ENCODE measurements at regions not wholly inside any gene's neighbourhood (a gene's known extent, or its start where the extent isn't known, plus 50 kb on each side); places are given as distances from the start of the nearest gene placed in this dataset.
"Not testable (repeated sequence)": the region's sequence is repeated elsewhere in the genome, so short reads cannot be mapped to it uniquely, and the experiment has no call there.

GRCh38 chr7:159212226-159212625 is 67.6 kb upstream of the VIPR2 start:
- peaks cover 0 to 5% (median 4%) of the 10 kb centered on the region in 5 donors for H3K27me3 ChIP-seq (ENCODE audit: control insufficient read depth in 5 of 5, insufficient read depth in 4 of 5, low read length in 5 of 5)
- H3K27ac ChIP-seq (ENCODE audit: low read depth, low read length) = no peak overlapping the region
- H3K9me3 ChIP-seq (ENCODE audit: control insufficient read depth in 5 of 5, low read length in 5 of 5) = no peaks in the 10 kb centered on the region
- no peak overlapping the region for H3K9ac ChIP-seq (ENCODE audit: low read length in 5 of 5)
- H3K36me3 ChIP-seq (ENCODE audit: control insufficient read depth in 5 of 5, insufficient read depth in 5 of 5, low read length in 5 of 5) = no peaks in the 10 kb centered on the region
- no peak overlapping the region for H3K4me3 ChIP-seq (ENCODE audit: low read depth in 1 of 5, low read length in 5 of 5)
- H3K4me1 ChIP-seq (ENCODE audit: control insufficient read depth in 5 of 5, insufficient read depth in 5 of 5, low read length in 5 of 5) = peaks cover 0 to 6% (median 0%) of the 10 kb centered on the region in 5 donors

- peaks cover 0 to 6% (median 0%) of the 10 kb centered on the region in 5 donors for H3K4me1 ChIP-seq (ENCODE audit: control insufficient read depth in 5 of 5, insufficient read depth in 5 of 5, low read length in 5 of 5)
- H3K36me3 ChIP-seq (ENCODE audit: control insufficient read depth in 5 of 5, insufficient read depth in 5 of 5, low read length in 5 of 5) = no peaks in the 10 kb centered on the region
- no peak overlapping the region for H3K4me3 ChIP-seq (ENCODE audit: low read depth in 1 of 5, low read length in 5 of 5)
- H3K27ac ChIP-seq (ENCODE audit: low read depth, low read length) = no peak overlapping the region
- peaks cover 0 to 2% (median 2%) of the 10 kb centered on the region in 5 donors for H3K27me3 ChIP-seq (ENCODE audit: control insufficient read depth in 5 of 5, insufficient read depth in 4 of 5, low read length in 5 of 5)
- no peak overlapping the region for H3K9ac ChIP-seq (ENCODE audit: low read length in 5 of 5)
- no peaks in the 10 kb centered on the region for H3K9me3 ChIP-seq (ENCODE audit: control insufficient read depth in 5 of 5, low read length in 5 of 5)
Observed at GRCh38 chr7:159211540-159212182, 67.0 kb upstream of the VIPR2 start.

- no peaks in the 10 kb centered on the region for H3K9me3 ChIP-seq (ENCODE audit: control insufficient read depth in 5 of 5, low read length in 5 of 5)
- H3K27ac ChIP-seq (ENCODE audit: low read depth, low read length) = no peak overlapping the region
- no peaks in the 10 kb centered on the region for H3K36me3 ChIP-seq (ENCODE audit: control insufficient read depth in 5 of 5, insufficient read depth in 5 of 5, low read length in 5 of 5)
- peaks cover 0 to 6% (median 0%) of the 10 kb centered on the region in 5 donors for H3K4me1 ChIP-seq (ENCODE audit: control insufficient read depth in 5 of 5, insufficient read depth in 5 of 5, low read length in 5 of 5)
- no peak overlapping the region for H3K4me3 ChIP-seq (ENCODE audit: low read depth in 1 of 5, low read length in 5 of 5)
- peaks cover 0 to 2% (median 0%) of the 10 kb centered on the region in 5 donors for H3K27me3 ChIP-seq (ENCODE audit: control insufficient read depth in 5 of 5, insufficient read depth in 4 of 5, low read length in 5 of 5)
- no peak overlapping the region for H3K9ac ChIP-seq (ENCODE audit: low read length in 5 of 5)
Observed at GRCh38 chr7:159210581-159211235, 66.0 kb upstream of the VIPR2 start.

- Histone ChIP-seq H3K9me3 (ENCODE audit: control insufficient read depth in 5 of 5, low read length in 5 of 5) (no peaks in the 10 kb centered on the region), H3K36me3 (ENCODE audit: control insufficient read depth in 5 of 5, insufficient read depth in 5 of 5, low read length in 5 of 5) (no peaks in the 10 kb centered on the region), H3K27me3 (ENCODE audit: control insufficient read depth in 5 of 5, insufficient read depth in 4 of 5, low read length in 5 of 5) (peaks cover 0 to 4% (median 2%) of the 10 kb centered on the region in 5 donors), H3K4me1 (ENCODE audit: control insufficient read depth in 5 of 5, insufficient read depth in 5 of 5, low read length in 5 of 5) (peaks cover 0 to 6% (median 0%) of the 10 kb centered on the region in 5 donors), H3K27ac (ENCODE audit: low read depth, low read length) (no peak overlapping the region), H3K9ac (ENCODE audit: low read length in 5 of 5) (no peak overlapping the region), H3K4me3 (ENCODE audit: low read depth in 1 of 5, low read length in 5 of 5) (no peak overlapping the region)
Observed at GRCh38 chr7:159209429-159209828, 64.8 kb upstream of the VIPR2 start.

GRCh38 chr7:159207951-159208350 is 63.3 kb upstream of the VIPR2 start:
- Histone ChIP-seq H3K4me3 (ENCODE audit: low read depth in 1 of 5, low read length in 5 of 5) (no peak overlapping the region), H3K9me3 (ENCODE audit: control insufficient read depth in 5 of 5, low read length in 5 of 5) (no peaks in the 10 kb centered on the region), H3K36me3 (ENCODE audit: control insufficient read depth in 5 of 5, insufficient read depth in 5 of 5, low read length in 5 of 5) (no peaks in the 10 kb centered on the region), H3K27me3 (ENCODE audit: control insufficient read depth in 5 of 5, insufficient read depth in 4 of 5, low read length in 5 of 5) (peaks cover 0 to 4% (median 2%) of the 10 kb centered on the region in 5 donors), H3K9ac (ENCODE audit: low read length in 5 of 5) (no peak overlapping the region), H3K27ac (ENCODE audit: low read depth, low read length) (no peak overlapping the region), H3K4me1 (ENCODE audit: control insufficient read depth in 5 of 5, insufficient read depth in 5 of 5, low read length in 5 of 5) (peaks cover 0 to 6% (median 0%) of the 10 kb centered on the region in 5 donors)

- Histone ChIP-seq H3K27ac (ENCODE audit: low read depth, low read length) (no peak overlapping the region), H3K27me3 (ENCODE audit: control insufficient read depth in 5 of 5, insufficient read depth in 4 of 5, low read length in 5 of 5) (peaks cover 0 to 4% (median 2%) of the 10 kb centered on the region in 5 donors), H3K9ac (ENCODE audit: low read length in 5 of 5) (no peak overlapping the region), H3K36me3 (ENCODE audit: control insufficient read depth in 5 of 5, insufficient read depth in 5 of 5, low read length in 5 of 5) (no peaks in the 10 kb centered on the region), H3K9me3 (ENCODE audit: control insufficient read depth in 5 of 5, low read length in 5 of 5) (no peaks in the 10 kb centered on the region), H3K4me3 (ENCODE audit: low read depth in 1 of 5, low read length in 5 of 5) (no peak overlapping the region), H3K4me1 (ENCODE audit: control insufficient read depth in 5 of 5, insufficient read depth in 5 of 5, low read length in 5 of 5) (peaks cover 0 to 6% (median 0%) of the 10 kb centered on the region in 5 donors)
Observed at GRCh38 chr7:159207393-159207792, 62.7 kb upstream of the VIPR2 start.

- Histone ChIP-seq H3K27ac (ENCODE audit: low read depth, low read length) (no peak overlapping the region), H3K9ac (ENCODE audit: low read length in 5 of 5) (no peak overlapping the region), H3K27me3 (ENCODE audit: control insufficient read depth in 5 of 5, insufficient read depth in 4 of 5, low read length in 5 of 5) (peaks cover 0 to 4% (median 0%) of the 10 kb centered on the region in 5 donors), H3K4me1 (ENCODE audit: control insufficient read depth in 5 of 5, insufficient read depth in 5 of 5, low read length in 5 of 5) (no peaks in the 10 kb centered on the region), H3K9me3 (ENCODE audit: control insufficient read depth in 5 of 5, low read length in 5 of 5) (no peaks in the 10 kb centered on the region), H3K4me3 (ENCODE audit: low read depth in 1 of 5, low read length in 5 of 5) (no peak overlapping the region), H3K36me3 (ENCODE audit: control insufficient read depth in 5 of 5, insufficient read depth in 5 of 5, low read length in 5 of 5) (no peaks in the 10 kb centered on the region)
Observed at GRCh38 chr7:159205833-159206232, 61.2 kb upstream of the VIPR2 start.

- H3K36me3 ChIP-seq (ENCODE audit: control insufficient read depth in 5 of 5, insufficient read depth in 5 of 5, low read length in 5 of 5) = no peaks in the 10 kb centered on the region
- H3K27me3 ChIP-seq (ENCODE audit: control insufficient read depth in 5 of 5, insufficient read depth in 4 of 5, low read length in 5 of 5) = peaks cover 0 to 4% (median 0%) of the 10 kb centered on the region in 5 donors
- no peak overlapping the region for H3K4me3 ChIP-seq (ENCODE audit: low read depth in 1 of 5, low read length in 5 of 5)
- H3K9ac ChIP-seq (ENCODE audit: low read length in 5 of 5) = no peak overlapping the region
- H3K27ac ChIP-seq (ENCODE audit: low read depth, low read length) = no peak overlapping the region
- no peaks in the 10 kb centered on the region for H3K4me1 ChIP-seq (ENCODE audit: control insufficient read depth in 5 of 5, insufficient read depth in 5 of 5, low read length in 5 of 5)
- no peaks in the 10 kb centered on the region for H3K9me3 ChIP-seq (ENCODE audit: control insufficient read depth in 5 of 5, low read length in 5 of 5)
Observed at GRCh38 chr7:159204664-159205063, 60.0 kb upstream of the VIPR2 start.

- H3K9ac ChIP-seq (ENCODE audit: low read length in 5 of 5); H3K36me3 ChIP-seq (ENCODE audit: control insufficient read depth in 5 of 5, insufficient read depth in 5 of 5, low read length in 5 of 5); H3K27ac ChIP-seq (ENCODE audit: low read depth, low read length); H3K9me3 ChIP-seq (ENCODE audit: control insufficient read depth in 5 of 5, low read length in 5 of 5); H3K4me1 ChIP-seq (ENCODE audit: control insufficient read depth in 5 of 5, insufficient read depth in 5 of 5, low read length in 5 of 5); H3K4me3 ChIP-seq (ENCODE audit: low read depth in 1 of 5, low read length in 5 of 5); H3K27me3 ChIP-seq (ENCODE audit: control insufficient read depth in 5 of 5, insufficient read depth in 4 of 5, low read length in 5 of 5): not testable (repeated sequence)
Observed at GRCh38 chr7:159203253-159203652, 58.6 kb upstream of the VIPR2 start.

- H3K4me1 ChIP-seq (ENCODE audit: control insufficient read depth in 5 of 5, insufficient read depth in 5 of 5, low read length in 5 of 5) = peaks cover 0 to 7% (median 0%) of the 10 kb centered on the region in 5 donors
- H3K27me3 ChIP-seq (ENCODE audit: control insufficient read depth in 5 of 5, insufficient read depth in 4 of 5, low read length in 5 of 5) = peaks cover 0 to 4% (median 0%) of the 10 kb centered on the region in 5 donors
- no peaks in the 10 kb centered on the region for H3K9me3 ChIP-seq (ENCODE audit: control insufficient read depth in 5 of 5, low read length in 5 of 5)
- no peak overlapping the region for H3K27ac ChIP-seq (ENCODE audit: low read depth, low read length)
- H3K4me3 ChIP-seq (ENCODE audit: low read depth in 1 of 5, low read length in 5 of 5) = no peak overlapping the region
- H3K36me3 ChIP-seq (ENCODE audit: control insufficient read depth in 5 of 5, insufficient read depth in 5 of 5, low read length in 5 of 5) = no peaks in the 10 kb centered on the region
- no peak overlapping the region for H3K9ac ChIP-seq (ENCODE audit: low read length in 5 of 5)
Observed at GRCh38 chr7:159201722-159202330, 57.2 kb upstream of the VIPR2 start.

Measured in subcutaneous abdominal adipose tissue (tissue), 5 donors.